ENCODE measurements at regions not wholly inside any gene's neighbourhood (a gene's known extent, or its start where the extent isn't known, plus 50 kb on each side); places are given as distances from the start of the nearest gene placed in this dataset.
A peak's percentile ranks its signal among the peaks of the same experiment; 100 is the strongest.

DNA sequence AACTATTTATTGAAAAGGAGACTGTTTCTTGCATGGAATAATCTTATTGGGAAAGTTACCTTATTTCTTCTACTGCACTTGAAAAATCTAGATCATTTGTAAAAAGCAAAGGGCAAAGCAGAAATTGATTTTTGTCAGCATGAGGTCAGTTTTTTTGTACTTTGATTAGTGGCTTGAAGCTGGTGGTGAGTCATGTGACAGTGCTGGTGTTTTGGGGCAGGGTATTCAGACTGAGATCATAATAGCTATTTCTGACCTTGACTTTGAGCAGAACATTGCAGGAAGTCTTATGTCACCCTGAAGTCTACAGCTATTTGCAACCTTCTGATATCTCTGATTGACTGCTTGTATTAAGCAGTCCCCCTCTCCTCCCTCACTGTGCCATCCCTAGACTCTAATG, 66.3 kb upstream of the SORCS3 start:
- DNase-seq (ENCODE audit: low read depth in 2 of 2) = no peak

DNA sequence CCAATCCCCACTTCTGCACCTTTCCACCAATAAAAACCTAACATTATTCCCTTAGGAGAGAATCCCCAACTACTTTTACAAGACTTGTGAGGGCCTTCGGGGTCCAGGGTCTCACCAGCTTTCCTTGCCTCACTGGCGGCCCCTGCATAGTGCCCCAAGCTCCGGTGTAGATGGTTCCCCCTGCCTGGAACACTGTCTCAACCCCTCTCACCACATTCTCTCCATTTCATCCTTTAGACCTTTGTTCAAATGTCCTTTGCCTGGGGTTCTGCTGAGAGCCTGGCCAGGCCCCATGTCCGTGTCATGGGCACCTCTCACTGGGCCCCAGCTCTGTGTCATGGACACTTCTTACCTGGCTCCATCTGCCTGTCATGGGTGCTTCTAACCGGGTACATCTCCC, 64.5 kb upstream of the SORCS3 start:
- no peak for DNase-seq (ENCODE audit: low read depth in 2 of 2)

DNA sequence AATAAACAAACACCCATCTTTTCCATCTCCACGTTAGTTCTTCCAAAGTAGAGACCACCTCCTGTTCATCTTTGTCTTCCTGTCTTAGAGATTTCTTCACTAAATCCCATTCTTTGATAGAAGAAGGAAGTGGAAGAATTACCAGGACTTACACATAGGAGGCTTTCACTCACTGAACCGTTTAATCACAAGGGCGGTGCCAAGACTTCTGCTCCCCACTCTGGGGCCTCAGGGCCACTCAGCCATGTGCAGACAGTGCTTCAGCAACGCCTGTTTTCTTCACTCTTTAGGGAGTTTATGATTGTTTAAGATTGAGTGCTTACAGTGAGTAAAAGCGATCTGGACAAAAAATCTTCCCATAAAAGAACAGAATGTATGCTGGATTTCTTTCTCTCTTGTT, 63.9 kb upstream of the SORCS3 start:
- no peak for DNase-seq (ENCODE audit: low read depth in 2 of 2)

DNA sequence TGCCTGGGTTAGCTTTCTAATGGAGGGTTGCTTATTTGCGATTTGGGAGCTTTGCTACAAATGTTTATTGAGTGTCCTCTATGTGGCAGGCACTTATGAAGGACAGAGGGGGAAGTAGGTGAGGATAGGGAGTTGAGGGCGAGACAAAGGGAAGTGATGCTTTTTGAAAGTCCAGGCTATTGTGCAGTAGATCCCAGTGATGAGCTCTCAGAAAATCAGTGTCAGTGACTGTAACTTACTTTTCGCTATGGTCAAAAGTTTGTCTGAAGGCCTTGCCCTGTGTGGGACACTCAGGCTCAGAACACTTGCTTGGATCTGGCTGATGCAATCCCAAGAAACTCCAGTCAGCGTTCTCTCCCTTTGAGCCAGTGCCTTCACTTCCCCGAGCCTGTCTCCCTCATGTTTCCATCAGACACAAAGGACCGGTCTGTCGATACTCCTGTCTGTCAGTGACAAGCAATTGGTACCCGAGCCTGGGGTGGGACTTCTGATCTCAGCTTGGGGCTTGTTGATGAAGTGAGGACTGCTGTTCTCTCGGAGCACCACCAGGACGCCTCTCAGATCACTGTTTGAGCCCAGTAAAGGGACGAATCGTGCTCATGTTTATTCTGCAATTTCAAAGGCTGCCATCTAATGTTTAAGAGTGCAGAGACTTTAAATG, 63.1 kb upstream of the SORCS3 start:
- no peak for DNase-seq (ENCODE audit: low read depth in 2 of 2)

DNA sequence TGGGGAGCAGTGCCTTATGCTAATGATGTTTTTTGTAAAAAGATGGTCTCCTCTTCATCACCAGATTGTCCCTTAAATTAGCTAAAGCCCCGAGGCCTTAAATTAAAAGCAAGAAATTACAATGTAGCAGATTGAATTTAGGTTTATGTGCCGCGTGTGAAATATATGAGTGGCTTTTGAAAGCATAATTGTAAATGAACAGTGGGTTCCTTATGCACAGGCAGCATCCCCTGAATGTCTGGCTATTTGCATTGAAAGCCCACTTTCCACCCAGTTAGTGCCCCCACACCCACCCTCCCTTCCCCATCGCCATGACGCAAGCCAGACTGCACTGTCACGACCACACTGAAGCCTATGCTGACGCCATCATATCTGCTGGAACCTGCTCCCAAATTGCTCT, 62.4 kb upstream of the SORCS3 start:
- DNase-seq (ENCODE audit: low read depth in 2 of 2) = no peak

GRCh38 chr10:104579136-104579535, 62.0 kb upstream of the SORCS3 start:
- DNase-seq (ENCODE audit: low read depth in 2 of 2) = no peak

DNA sequence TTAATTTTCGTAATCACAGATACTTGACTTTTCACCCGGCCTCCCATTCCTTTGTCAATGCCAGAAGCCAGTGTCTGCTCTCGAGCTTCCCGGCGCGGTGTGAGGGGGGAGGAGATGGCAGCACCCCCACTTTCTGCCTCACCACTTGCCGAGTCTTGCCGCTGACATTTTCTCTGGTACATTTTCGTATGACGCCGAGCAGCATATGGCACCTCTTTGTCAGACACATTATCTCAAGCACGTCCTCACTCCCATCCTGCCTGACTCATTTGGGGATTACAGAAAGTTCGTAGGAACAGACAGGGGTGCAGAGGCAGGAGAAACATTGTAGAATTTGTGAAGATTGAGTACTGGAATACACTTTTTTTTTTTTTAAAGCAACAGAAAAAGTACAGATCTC, 60.8 kb upstream of the SORCS3 start:
- no peak for DNase-seq (ENCODE audit: low read depth in 2 of 2)

DNA sequence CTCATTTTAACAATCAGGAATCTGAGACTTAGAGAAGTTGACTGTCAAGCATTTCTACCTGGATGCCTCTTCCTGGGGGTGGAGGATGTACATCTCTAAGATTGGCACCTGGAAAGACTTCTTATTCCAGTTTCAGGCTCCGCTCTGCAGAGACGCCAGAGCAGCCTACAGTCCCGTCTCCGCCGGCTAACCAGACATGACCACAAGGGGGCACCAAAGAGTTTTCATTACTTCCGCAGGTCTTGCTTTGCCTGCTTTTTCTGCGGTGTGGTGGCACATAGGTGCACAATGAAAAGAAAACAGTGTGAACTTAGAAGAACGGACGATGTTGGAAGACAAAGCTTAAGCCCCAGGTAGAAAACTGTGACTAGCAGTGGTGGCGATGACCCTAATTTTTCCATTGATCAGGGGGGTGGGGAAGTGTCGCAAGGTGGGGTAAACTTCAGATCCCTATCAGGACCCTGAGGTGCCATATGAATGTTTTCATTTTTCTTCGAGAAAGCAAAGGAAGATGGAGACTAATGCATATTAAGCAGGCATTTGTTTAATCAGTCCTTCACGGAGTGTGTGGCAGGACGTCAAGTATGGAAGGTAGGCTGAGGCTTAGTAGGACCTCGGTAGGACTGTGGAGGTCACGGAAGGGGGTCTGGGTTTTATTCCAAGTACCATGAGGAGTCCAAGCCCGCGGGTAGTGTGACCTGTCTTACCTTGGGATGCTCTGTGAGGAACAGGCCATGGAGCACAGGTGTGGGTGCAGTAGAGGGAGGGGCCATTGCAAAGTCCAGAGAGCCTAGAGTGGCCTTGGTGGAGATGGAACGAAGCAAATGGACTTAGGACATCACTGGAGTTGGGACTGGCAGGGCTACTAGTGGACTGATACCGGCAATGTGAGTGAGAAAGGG, 60.1 kb upstream of the SORCS3 start:
- DNase-seq (ENCODE audit: low read depth in 2 of 2) = peak; percentile 56 to 71

- no peak for DNase-seq (ENCODE audit: low read depth in 2 of 2)
Observed at GRCh38 chr10:104581884-104582601, 59.0 kb upstream of the SORCS3 start.

GRCh38 chr10:104582602-104582951, 58.5 kb upstream of the SORCS3 start:
- no peak for DNase-seq (ENCODE audit: low read depth in 2 of 2)

DNA sequence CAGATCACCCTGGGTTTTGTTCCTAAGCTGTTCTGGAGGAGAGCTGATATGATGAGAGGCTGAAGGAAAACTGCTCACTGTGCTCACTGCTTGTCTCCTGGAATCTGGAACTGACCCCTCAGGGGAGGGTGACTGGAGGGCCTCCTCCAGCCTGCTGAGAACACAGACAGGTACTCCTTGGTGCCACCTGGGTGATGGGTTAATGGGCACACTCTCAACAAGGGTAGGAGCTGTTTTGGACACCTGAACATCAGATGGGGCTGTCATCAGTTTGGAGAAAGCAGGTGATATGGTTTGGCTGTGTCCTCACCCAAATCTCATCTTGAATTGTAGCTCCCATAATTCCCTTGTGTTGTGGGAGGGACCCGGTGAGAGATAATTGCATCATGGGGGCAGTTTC, 58.1 kb upstream of the SORCS3 start:
- no peak for DNase-seq (ENCODE audit: low read depth in 2 of 2)

- DNase-seq (ENCODE audit: low read depth in 2 of 2) = no peak
Observed at GRCh38 chr10:104584541-104584940, 56.5 kb upstream of the SORCS3 start.

DNA sequence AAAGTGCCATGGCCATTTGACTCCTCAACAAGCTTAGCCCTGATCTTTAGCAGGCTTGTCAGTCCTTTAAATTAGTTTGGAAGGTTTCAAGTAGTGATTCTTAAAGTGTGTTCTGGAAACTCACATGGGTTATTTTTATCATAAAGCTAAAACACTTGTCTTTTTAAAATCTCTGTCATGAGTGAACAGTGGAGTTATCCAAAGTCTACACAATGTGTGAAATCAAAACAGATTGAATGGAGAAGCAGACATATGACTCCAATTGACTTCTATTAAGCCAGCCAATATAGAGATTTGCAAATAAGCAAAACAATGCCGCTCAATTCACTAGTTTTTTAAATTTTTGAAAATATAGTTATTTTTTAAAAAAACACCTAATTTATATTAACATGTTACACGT, 53.3 kb upstream of the SORCS3 start:
- no peak for DNase-seq (ENCODE audit: low read depth in 2 of 2)

DNA sequence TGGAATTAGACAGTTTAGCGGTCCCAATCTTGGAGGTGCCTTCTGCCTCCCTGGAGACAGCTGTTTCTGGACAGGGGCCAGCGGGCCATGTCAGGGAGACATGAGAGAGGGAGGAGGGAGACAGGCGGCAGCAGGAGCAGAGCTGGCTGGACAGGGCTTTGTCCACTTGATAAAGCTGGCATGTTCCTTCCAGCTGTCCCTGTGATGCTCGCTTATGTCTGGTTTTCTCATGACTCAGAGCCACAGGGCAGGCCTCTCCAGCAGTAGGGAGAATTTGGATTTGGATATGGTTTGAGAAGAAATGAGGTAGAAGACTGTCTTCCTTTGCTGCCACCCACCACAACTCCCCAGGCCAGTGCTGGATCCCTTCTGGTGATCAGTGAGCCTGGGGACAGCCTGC, 51.7 kb upstream of the SORCS3 start:
- no peak for DNase-seq (ENCODE audit: low read depth in 2 of 2)

GRCh38 chr10:104589871-104590270, 51.2 kb upstream of the SORCS3 start:
- DNase-seq (ENCODE audit: low read depth in 2 of 2) = no peak
